ENCODE measurements at regions not wholly inside any gene's neighbourhood (a gene's known extent, or its start where the extent isn't known, plus 50 kb on each side); places are given as distances from the start of the nearest gene placed in this dataset.

DNA sequence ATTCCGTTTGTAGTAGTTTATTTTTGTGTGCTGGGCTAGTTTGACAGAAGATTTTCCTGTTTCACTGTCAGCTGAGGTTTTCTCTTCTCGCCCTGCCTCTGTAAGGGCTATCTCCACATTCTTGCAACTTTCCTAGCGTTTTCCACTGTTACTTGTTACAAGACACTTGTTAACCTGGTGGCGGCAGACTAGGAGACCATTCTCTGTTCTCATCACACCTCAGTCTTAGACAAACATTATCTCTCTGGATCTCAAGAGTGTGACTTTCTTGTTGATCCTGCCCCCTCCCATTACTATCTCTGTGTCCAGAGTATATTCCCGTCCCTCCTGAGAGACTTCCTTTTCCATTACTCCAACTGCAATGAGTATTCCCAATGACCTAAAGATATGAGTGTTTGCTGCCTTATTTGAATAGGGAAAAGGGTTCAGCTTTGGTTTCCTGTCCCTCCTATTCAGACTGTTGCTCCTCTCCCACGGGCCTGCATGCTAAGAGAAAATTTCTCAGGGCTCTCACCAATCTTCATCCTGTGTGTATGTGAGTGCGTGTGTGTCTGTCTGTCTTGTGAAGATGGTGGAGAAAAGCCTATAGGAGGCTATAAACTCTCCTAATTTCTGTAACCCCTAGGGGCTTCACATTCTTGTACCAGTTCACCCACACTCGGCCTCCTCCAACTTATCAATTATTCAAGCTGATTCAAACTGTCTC, 722.4 kb upstream of the POT1 start:
- Histone ChIP-seq H3K9me1 (ENCODE audit: control insufficient read depth, extremely low read depth, insufficient read depth, low read length) (no peaks in the 10 kb centered on the region), H3K36me3 (ENCODE audit: control insufficient read depth in 2 of 2, extremely low read depth in 1 of 2, insufficient read depth in 2 of 2, low read length in 2 of 2) (no peaks in the 10 kb centered on the region), H3K79me2 (ENCODE audit: control insufficient read depth, insufficient read depth, low read length) (no peaks in the 10 kb centered on the region), H3K27ac (ENCODE audit: control insufficient read depth, insufficient read depth, low read length) (no peak overlapping the region), H4K20me1 (ENCODE audit: control insufficient read depth, extremely low read depth, insufficient read depth, low read length) (no peaks in the 10 kb centered on the region), H3K9ac (ENCODE audit: control insufficient read depth, extremely low read depth, insufficient read depth, low read length) (no peak overlapping the region), H2AFZ (ENCODE audit: control insufficient read depth, low read length) (no peak overlapping the region), H3K4me3 (ENCODE audit: control insufficient read depth in 2 of 3, extremely low read depth in 1 of 3, insufficient read depth in 2 of 3, low read depth in 1 of 3, low read length in 3 of 3) (no peak overlapping the region), H3K4me1 (ENCODE audit: control insufficient read depth, extremely low read depth, insufficient read depth, low read length) (no peaks in the 10 kb centered on the region), H3K9me3 (ENCODE audit: control insufficient read depth, low read depth, low read length) (no peaks in the 10 kb centered on the region), H3K27me3 (ENCODE audit: control insufficient read depth, extremely low read depth, insufficient read depth, low read length) (no peaks in the 10 kb centered on the region), H3K4me2 (ENCODE audit: control insufficient read depth, extremely low read depth, insufficient read depth, low read depth, low read length) (no peak overlapping the region)
- DNase-seq (ENCODE audit: low read depth, low spot score) (no peak), FAIRE-seq (no peak)
- TF ChIP-seq, protein P1, sequence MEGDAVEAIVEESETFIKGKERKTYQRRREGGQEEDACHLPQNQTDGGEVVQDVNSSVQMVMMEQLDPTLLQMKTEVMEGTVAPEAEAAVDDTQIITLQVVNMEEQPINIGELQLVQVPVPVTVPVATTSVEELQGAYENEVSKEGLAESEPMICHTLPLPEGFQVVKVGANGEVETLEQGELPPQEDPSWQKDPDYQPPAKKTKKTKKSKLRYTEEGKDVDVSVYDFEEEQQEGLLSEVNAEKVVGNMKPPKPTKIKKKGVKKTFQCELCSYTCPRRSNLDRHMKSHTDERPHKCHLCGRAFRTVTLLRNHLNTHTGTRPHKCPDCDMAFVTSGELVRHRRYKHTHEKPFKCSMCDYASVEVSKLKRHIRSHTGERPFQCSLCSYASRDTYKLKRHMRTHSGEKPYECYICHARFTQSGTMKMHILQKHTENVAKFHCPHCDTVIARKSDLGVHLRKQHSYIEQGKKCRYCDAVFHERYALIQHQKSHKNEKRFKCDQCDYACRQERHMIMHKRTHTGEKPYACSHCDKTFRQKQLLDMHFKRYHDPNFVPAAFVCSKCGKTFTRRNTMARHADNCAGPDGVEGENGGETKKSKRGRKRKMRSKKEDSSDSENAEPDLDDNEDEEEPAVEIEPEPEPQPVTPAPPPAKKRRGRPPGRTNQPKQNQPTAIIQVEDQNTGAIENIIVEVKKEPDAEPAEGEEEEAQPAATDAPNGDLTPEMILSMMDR (optimal IDR thresholded peaks at IDR 0.05 in 1 of 3, IDR thresholded peaks at IDR 0.05 in 1 of 3, conservative IDR thresholded peaks at IDR 0.05 in 1 of 3; ENCODE audit: extremely low read depth in 1 of 3, insufficient read depth in 2 of 3, low read length in 3 of 3) = no peak
- TF ChIP-seq EZH2 (IDR thresholded peaks at IDR 0.05; ENCODE audit: low read length) = no peak
- dilution Hi-C loops (cut with MboI; ENCODE audit: extremely low pct_ligation_motif_present, low sequenced_read_pairs) = no loop called here

DNA sequence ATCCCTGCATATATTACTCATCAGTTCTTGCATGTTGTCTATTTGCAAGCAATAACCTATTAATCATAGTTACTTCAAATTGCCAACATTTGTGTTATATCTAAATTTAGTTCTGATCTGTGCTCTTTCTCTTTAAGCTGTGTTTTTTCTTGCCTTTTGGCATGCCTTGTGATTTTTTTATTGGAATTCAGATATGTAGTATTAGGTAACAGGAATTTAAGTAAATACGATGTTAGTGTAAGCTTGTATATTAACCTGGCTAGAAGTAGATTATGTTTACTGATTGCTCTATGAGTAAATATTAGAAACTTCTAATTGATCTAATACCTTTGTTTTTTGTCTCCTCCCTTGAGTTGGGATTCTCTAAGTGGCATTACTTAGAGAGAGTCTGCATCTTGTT, 718.9 kb upstream of the POT1 start:
- H3K4me2 ChIP-seq (ENCODE audit: control insufficient read depth, extremely low read depth, insufficient read depth, low read depth, low read length) = no peak overlapping the region
- dilution Hi-C loops (cut with MboI; ENCODE audit: extremely low pct_ligation_motif_present, low sequenced_read_pairs) = no loop called here
- TF ChIP-seq, protein P1 (optimal IDR thresholded peaks at IDR 0.05 in 1 of 3, IDR thresholded peaks at IDR 0.05 in 1 of 3, conservative IDR thresholded peaks at IDR 0.05 in 1 of 3; ENCODE audit: extremely low read depth in 1 of 3, insufficient read depth in 2 of 3, low read length in 3 of 3) = no peak
- TF ChIP-seq EZH2 (IDR thresholded peaks at IDR 0.05; ENCODE audit: low read length) = no peak
- no peaks in the 10 kb centered on the region for H3K79me2 ChIP-seq (ENCODE audit: control insufficient read depth, insufficient read depth, low read length)
- no peaks in the 10 kb centered on the region for H4K20me1 ChIP-seq (ENCODE audit: control insufficient read depth, extremely low read depth, insufficient read depth, low read length)
- no peak overlapping the region for H3K27ac ChIP-seq (ENCODE audit: control insufficient read depth, insufficient read depth, low read length)
- no peaks in the 10 kb centered on the region for H3K27me3 ChIP-seq (ENCODE audit: control insufficient read depth, extremely low read depth, insufficient read depth, low read length)
- no peak for DNase-seq (ENCODE audit: low read depth, low spot score)
- no peaks in the 10 kb centered on the region for H3K9me3 ChIP-seq (ENCODE audit: control insufficient read depth, low read depth, low read length)
- H3K4me1 ChIP-seq (ENCODE audit: control insufficient read depth, extremely low read depth, insufficient read depth, low read length) = no peaks in the 10 kb centered on the region
- no peaks in the 10 kb centered on the region for H3K36me3 ChIP-seq (ENCODE audit: control insufficient read depth in 2 of 2, extremely low read depth in 1 of 2, insufficient read depth in 2 of 2, low read length in 2 of 2)
- FAIRE-seq = no peak
- H3K4me3 ChIP-seq (ENCODE audit: control insufficient read depth in 2 of 3, extremely low read depth in 1 of 3, insufficient read depth in 2 of 3, low read depth in 1 of 3, low read length in 3 of 3) = no peak overlapping the region
- H3K9me1 ChIP-seq (ENCODE audit: control insufficient read depth, extremely low read depth, insufficient read depth, low read length) = no peaks in the 10 kb centered on the region
- no peak overlapping the region for H3K9ac ChIP-seq (ENCODE audit: control insufficient read depth, extremely low read depth, insufficient read depth, low read length)
- H2AFZ ChIP-seq (ENCODE audit: control insufficient read depth, low read length) = no peak overlapping the region

Data from keratinocyte (primary cell).